ENCODE measurements at regions not wholly inside any gene's neighbourhood (a gene's known extent, or its start where the extent isn't known, plus 50 kb on each side); places are given as distances from the start of the nearest gene placed in this dataset.

DNA sequence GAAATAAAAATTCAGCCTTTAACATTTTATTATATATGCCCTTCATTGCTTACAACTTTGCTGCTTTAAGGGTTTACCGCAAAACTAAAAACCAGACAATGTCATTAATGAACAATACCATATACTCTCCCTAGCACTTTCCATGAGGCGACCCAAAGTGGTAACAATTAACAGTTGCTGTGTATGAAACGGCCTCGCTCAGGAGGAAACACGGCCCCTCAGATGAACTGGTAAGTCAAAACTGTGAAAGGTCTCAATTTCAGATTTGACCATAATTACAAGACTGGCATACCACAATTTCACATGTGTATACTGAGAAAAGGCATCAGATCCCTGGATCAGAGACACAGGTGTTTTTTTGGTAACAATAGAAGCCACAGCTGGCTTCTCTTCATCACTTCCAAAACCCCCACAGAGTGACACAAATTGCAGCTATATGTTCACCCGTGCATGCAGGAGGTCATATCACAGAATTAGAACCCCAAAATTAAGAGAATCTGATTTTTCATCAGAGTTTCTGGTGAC lies 611.9 kb upstream of the ADAMTS5 start:
- DNase-seq: no peak
- Histone ChIP-seq H3K27ac (no peak overlapping the region), H3K9me3 (no peaks in the 10 kb centered on the region), H3K36me3 (no peaks in the 10 kb centered on the region), H3K4me1 (ENCODE audit: insufficient read depth) (no peaks in the 10 kb centered on the region), H3K27me3 (no peaks in the 10 kb centered on the region), H3K4me3 (no peak overlapping the region)
- 93 to 94% (median 93%) methylated on average over 6 of the region's 6 CpGs for WGBS, 3 donors
- intact Hi-C loops (cut with DNase I): no loop called here
- no peak for TF ChIP-seq POLR2A (IDR thresholded peaks at IDR 0.05)
- no peak for TF ChIP-seq EP300 (IDR thresholded peaks at IDR 0.05)
- no peak for TF ChIP-seq CTCF (IDR thresholded peaks at IDR 0.05)

GRCh38 chr21:27572696-27573095 lies 605.8 kb upstream of the ADAMTS5 start:
- WGBS, 3 donors: 92 to 94% (median 92%) methylated on average over 2 of the region's 2 CpGs

GRCh38 chr21:27571706-27572105 lies 604.8 kb upstream of the ADAMTS5 start:
- intact Hi-C loops (cut with DNase I): no loop called here
- no peak overlapping the region for H3K4me3 ChIP-seq
- no peak overlapping the region for H3K27ac ChIP-seq
- DNase-seq: no peak
- TF ChIP-seq EP300 (IDR thresholded peaks at IDR 0.05) (no peak), CTCF (IDR thresholded peaks at IDR 0.05) (no peak), POLR2A (IDR thresholded peaks at IDR 0.05) (no peak)
- H3K27me3 ChIP-seq: no peaks in the 10 kb centered on the region
- H3K9me3 ChIP-seq: no peaks in the 10 kb centered on the region
- no peaks in the 10 kb centered on the region for H3K36me3 ChIP-seq
- H3K4me1 ChIP-seq (ENCODE audit: insufficient read depth): peaks cover 5% of the 10 kb centered on the region

More at GRCh38 chr21:27572696-27573095, 605.8 kb upstream of the ADAMTS5 start:
- no peaks in the 10 kb centered on the region for H3K9me3 ChIP-seq
- no peaks in the 10 kb centered on the region for H3K36me3 ChIP-seq
- H3K4me1 ChIP-seq (ENCODE audit: insufficient read depth): peaks cover 5% of the 10 kb centered on the region
- TF ChIP-seq CTCF (IDR thresholded peaks at IDR 0.05) (no peak), POLR2A (IDR thresholded peaks at IDR 0.05) (no peak), EP300 (IDR thresholded peaks at IDR 0.05) (no peak)
- no peaks in the 10 kb centered on the region for H3K27me3 ChIP-seq
- DNase-seq: no peak
- intact Hi-C loops (cut with DNase I): no loop called here
- H3K4me3 ChIP-seq: no peak overlapping the region
- no peak overlapping the region for H3K27ac ChIP-seq

DNA sequence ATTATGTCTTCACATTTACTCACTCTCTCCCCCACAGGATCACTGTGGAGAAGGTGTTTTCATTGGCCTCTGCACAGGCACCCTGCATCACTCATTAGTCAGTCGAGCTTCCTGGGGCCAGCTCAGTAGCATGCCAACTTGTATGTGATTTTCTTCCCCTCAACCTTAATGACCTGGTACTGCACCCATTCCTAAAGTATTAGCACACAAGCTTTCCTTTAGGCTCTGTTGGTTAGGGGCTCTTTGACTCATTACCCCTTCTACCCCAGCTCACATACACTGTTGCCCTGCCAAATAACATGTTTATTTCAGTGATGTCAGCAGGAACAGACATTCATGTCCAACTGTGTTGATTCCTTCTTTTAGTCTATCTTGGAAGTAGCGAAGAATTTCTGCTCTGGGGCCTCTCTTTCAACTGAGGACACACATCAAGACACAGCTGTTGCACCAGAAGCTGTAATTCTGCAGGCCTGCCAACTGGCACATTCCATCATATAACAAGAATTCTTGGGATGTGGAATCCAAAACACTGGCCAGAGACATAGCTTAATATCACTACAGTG lies 603.5 kb upstream of the ADAMTS5 start:
- no peak for TF ChIP-seq POLR2A (IDR thresholded peaks at IDR 0.05)
- TF ChIP-seq CTCF (IDR thresholded peaks at IDR 0.05): no peak
- no peak for TF ChIP-seq EP300 (IDR thresholded peaks at IDR 0.05)
- Histone ChIP-seq H3K27me3 (no peaks in the 10 kb centered on the region), H3K4me1 (ENCODE audit: insufficient read depth) (peaks cover 5% of the 10 kb centered on the region), H3K4me3 (no peak overlapping the region), H3K36me3 (no peaks in the 10 kb centered on the region), H3K27ac (no peak overlapping the region), H3K9me3 (no peaks in the 10 kb centered on the region)
- peak; percentile 38 to 59 (median 55) for DNase-seq
- intact Hi-C loops (cut with DNase I): no loop called here
- 2 to 18% (median 11%) methylated on average over 2 of the region's 2 CpGs for WGBS, 3 donors
